H1 (cell line): ENCODE measurements at regions not wholly inside any gene's neighbourhood (a gene's known extent, or its start where the extent isn't known, plus 50 kb on each side); places are given as distances from the start of the nearest gene placed in this dataset.

Experiments used
- ATF3 ChIP-seq: IDR thresholded peaks from 2 replicates; pipeline ENCODE4 v1.6.1; 2011; ENCODE audit warnings: low read depth, mild to moderate bottlenecking, low read length; ENCODE audit not compliant: insufficient read depth
- CTCF ChIP-seq, 3 experiments: IDR thresholded peaks; 1 replicate in 2 of 3; 2 replicates in 1 of 3; pipeline versions ENCODE4 v1.5.1 to v1.6.1; 2011; ENCODE audit warnings: low read length in 3 of 3, mild to moderate bottlenecking in 3 of 3, inconsistent platforms in 2 of 3, low read depth in 1 of 3, moderate library complexity in 1 of 3; ENCODE audit not compliant: insufficient read depth in 1 of 3; ENCODE audit errors: control extremely low read depth in 1 of 3
- EZH2 ChIP-seq: fragments of 200-600 bp; sonication (generic); IDR thresholded peaks from 2 replicates; pipeline ENCODE4 v1.7.1; 2012; ENCODE audit warnings: low read depth, mild to moderate bottlenecking, moderate library complexity, low read length, inconsistent platforms; ENCODE audit not compliant: severe bottlenecking
- POLR2AphosphoS5 ChIP-seq: IDR thresholded peaks from 2 replicates; pipeline ENCODE4 v1.6.1; 2011; ENCODE audit warnings: low read depth, low read length

- no peak for TF ChIP-seq CTCF (IDR thresholded peaks at IDR 0.05; ENCODE audit: control extremely low read depth in 1 of 3, insufficient read depth in 1 of 3, low read depth in 1 of 3, low read length in 3 of 3)
- no peak for TF ChIP-seq POLR2AphosphoS5
- TF ChIP-seq ATF3: no peak
- no peak for TF ChIP-seq EZH2
Measured at GRCh38 chr2:55099878-55100820, 49.9 kb upstream of the RTN4 start.
